HepG2 (cell line): ENCODE measurements at regions not wholly inside any gene's neighbourhood (a gene's known extent, or its start where the extent isn't known, plus 50 kb on each side); places are given as distances from the start of the nearest gene placed in this dataset.

ENCODE experiments used
- ATAC-seq: fragments of 200-7000 bp; cut with Tn5 transposase; 3 replicates; pipeline ENCODE4 v1.9.1; 2020; ENCODE audit warnings: mild to moderate bottlenecking, moderate library complexity
- BruUV-seq: library from RNA; stranded (reverse); fragments of 400-500 nt; replicated peaks from 2 replicates; lab custom pipeline; 2021; lab: Mats Ljungman, UMichigan
- CTCF ChIA-PET: fragments of 300-600 bp; formaldehyde crosslinking; extraction: SDS; loops from one replicate; lab custom pipeline; 2021; ENCODE audit warnings: low total read pairs, inconsistent platforms, low intra/inter-chr PET ratio; lab: Yijun Ruan, JAX
- POLR2A ChIA-PET: fragments of 350-600 bp; sonication (Branson Sonifier 250); formaldehyde crosslinking; loops from one replicate; lab custom pipeline; 2020; ENCODE audit warnings: antibody characterized with exemption, inconsistent platforms; lab: Yijun Ruan, JAX
- DNase-seq: peaks from one replicate; pipeline ENCODE4 v3.0.0-alpha.2; 2015; ENCODE audit warnings: low spot score
- FAIRE-seq: peaks from 3 replicates; lab custom pipeline; 2011; peaks lifted over from hg19 to GRCh38; lab: Jason Lieb, UNC
- H2AFZ ChIP-seq: one replicate; pipeline ENCODE4 v1.6.1; 2011; ENCODE audit warnings: low read length, inconsistent platforms
- H3K27ac ChIP-seq: fragments of 300-600 bp; 3 replicates; pipeline ENCODE4 v1.8.0; 2011; ENCODE audit warnings: mixed run types, mild to moderate bottlenecking, mixed read lengths, low read length, inconsistent platforms; ENCODE audit not compliant: insufficient read depth; ENCODE audit errors: extremely low read length
- H3K27me3 ChIP-seq, 2 experiments: fragments of 200-600 bp in 1 of 2; 2 replicates in 1 of 2; 3 replicates in 1 of 2; pipeline versions ENCODE4 v1.6.0 to v1.8.0; 2011; ENCODE audit warnings: low read length in 2 of 2, mild to moderate bottlenecking in 2 of 2, moderate library complexity in 2 of 2, inconsistent platforms in 1 of 2; ENCODE audit not compliant: insufficient read depth in 2 of 2, control insufficient read depth in 1 of 2
- H3K36me3 ChIP-seq, 2 experiments: fragments of 200-600 bp in 1 of 2; replicated peaks in 1 of 2; 2 replicates in 1 of 2; 3 replicates in 1 of 2; pipeline versions ENCODE4 v1.5.1 to v1.8.0; 2011; ENCODE audit warnings: low read length in 2 of 2, inconsistent platforms in 1 of 2; ENCODE audit not compliant: insufficient read depth in 2 of 2, control insufficient read depth in 1 of 2
- H3K4me1 ChIP-seq: 2 replicates; pipeline ENCODE4 v1.5.1; 2012; ENCODE audit warnings: low read length, inconsistent platforms; ENCODE audit not compliant: insufficient read depth
- H3K4me2 ChIP-seq: 2 replicates; pipeline ENCODE4 v1.6.0; 2011; ENCODE audit warnings: low read depth, low read length, inconsistent platforms
- H3K4me3 ChIP-seq, 3 experiments: fragments of 200-600 bp in 1 of 3; sonication (generic), shearing (Covaris generic) in 1 of 3; replicated peaks in 1 of 3; 2 replicates each; pipeline ENCODE4 v1.5.1; 2011 to 2016; ENCODE audit warnings: low read length in 3 of 3, inconsistent platforms in 2 of 3, low read depth in 2 of 3, mild to moderate bottlenecking in 2 of 3, control low read depth in 1 of 3, mixed read lengths in 1 of 3; ENCODE audit not compliant: insufficient read depth in 1 of 3
- H3K79me2 ChIP-seq: one replicate; pipeline ENCODE4 v1.6.1; 2011; ENCODE audit warnings: low read length, inconsistent platforms; ENCODE audit not compliant: insufficient read depth
- H3K9ac ChIP-seq: 2 replicates; pipeline ENCODE4 v1.6.0; 2011; ENCODE audit warnings: mild to moderate bottlenecking, low read depth, low read length, inconsistent platforms; ENCODE audit not compliant: insufficient read depth
- H3K9me3 ChIP-seq: 2 replicates; pipeline ENCODE4 v1.5.1; 2012; ENCODE audit warnings: mild to moderate bottlenecking, low read length
- H4K20me1 ChIP-seq: 2 replicates; pipeline ENCODE4 v1.6.0; 2011; ENCODE audit warnings: inconsistent platforms, mild to moderate bottlenecking, low read length, moderate library complexity; ENCODE audit not compliant: insufficient read depth
- CAMTA2 ChIP-seq: sonication (generic); formaldehyde crosslinking; IDR thresholded peaks from 2 replicates; pipeline ENCODE4 v1.4.0; 2020; ENCODE audit warnings: mild to moderate bottlenecking, missing genetic modification reagents, borderline replicate concordance
- CBX1 ChIP-seq: IDR thresholded peaks from one replicate; pipeline ENCODE4 v1.6.1; 2016; ENCODE audit warnings: antibody characterized with exemption, low read depth
- GFI1 ChIP-seq: sonication (generic); formaldehyde crosslinking; IDR thresholded peaks from 2 replicates; pipeline ENCODE4 v1.5.0; 2020; ENCODE audit warnings: missing genetic modification reagents, mild to moderate bottlenecking, borderline replicate concordance
- HDAC2 ChIP-seq: sonication (generic); formaldehyde crosslinking; IDR thresholded peaks from 2 replicates; pipeline ENCODE4 v1.4.0; 2020; ENCODE audit warnings: missing genetic modification reagents
- IKZF4 ChIP-seq: sonication (generic); formaldehyde crosslinking; IDR thresholded peaks from 2 replicates; pipeline ENCODE4 v1.5.1; 2020; ENCODE audit warnings: borderline replicate concordance, mild to moderate bottlenecking, low read depth, missing genetic modification reagents; ENCODE audit errors: not compliant biosample characterization
- KDM4B ChIP-seq: sonication (generic); formaldehyde crosslinking; IDR thresholded peaks from 2 replicates; pipeline ENCODE4 v1.4.0; 2020; ENCODE audit warnings: missing genetic modification reagents
- NCOA5 ChIP-seq: sonication (generic); formaldehyde crosslinking; IDR thresholded peaks from 2 replicates; pipeline ENCODE4 v1.4.0; 2020; ENCODE audit warnings: missing genetic modification reagents
- PHF20 ChIP-seq: sonication (generic); formaldehyde crosslinking; IDR thresholded peaks from 2 replicates; pipeline ENCODE4 v1.5.0; 2020; ENCODE audit warnings: mild to moderate bottlenecking, missing genetic modification reagents
- PRPF4 ChIP-seq: fragments of 200-400 bp; formaldehyde crosslinking; IDR thresholded peaks from 2 replicates; pipeline ENCODE4 v1.6.1; 2016; ENCODE audit warnings: low read length, low read depth; ENCODE audit not compliant: poor library complexity, severe bottlenecking
- RARA ChIP-seq: IDR thresholded peaks from 2 replicates; pipeline ENCODE4 v1.6.1; 2016; ENCODE audit warnings: missing genetic modification reagents, missing compliant biosample characterization
- TARDBP ChIP-seq: sonication (generic); formaldehyde crosslinking; IDR thresholded peaks from 2 replicates; pipeline ENCODE4 v1.8.0; 2022; ENCODE audit warnings: mild to moderate bottlenecking, missing genetic modification reagents
- TBP ChIP-seq: sonication (generic); formaldehyde crosslinking; IDR thresholded peaks from 2 replicates; pipeline ENCODE4 v1.5.0; 2020; ENCODE audit warnings: missing genetic modification reagents
- YEATS4 ChIP-seq: sonication (generic); formaldehyde crosslinking; IDR thresholded peaks from 2 replicates; pipeline ENCODE4 v1.4.0; 2020; ENCODE audit warnings: missing genetic modification reagents, borderline replicate concordance
- ZNF292 ChIP-seq: sonication (generic); formaldehyde crosslinking; IDR thresholded peaks from 2 replicates; pipeline ENCODE4 v1.8.1; 2022; ENCODE audit warnings: mild to moderate bottlenecking, low read depth, missing genetic modification reagents, borderline replicate concordance
- ZNF30 ChIP-seq: sonication (generic); formaldehyde crosslinking; IDR thresholded peaks from 2 replicates; pipeline ENCODE4 v1.5.0; 2020; ENCODE audit warnings: mild to moderate bottlenecking, missing genetic modification reagents
- ZNF484 ChIP-seq: sonication (generic); formaldehyde crosslinking; IDR thresholded peaks from 2 replicates; pipeline ENCODE4 v1.5.1; 2020; ENCODE audit warnings: mild to moderate bottlenecking, low read depth, missing genetic modification reagents, borderline replicate concordance
- WGBS: methylation state at CpG from one replicate; pipeline ENCODE4 v1.1.6; 2017; ENCODE audit warnings: low lambda C conversion rate; 5-methylcytosine and 5-hydroxymethylcytosine counted together
- in situ Hi-C: cut with HindIII; loops from 2 replicates; pipeline ENCODE4 v1.10.0; 2017; ENCODE audit warnings: low pct_unique_long_range_greater_than_20kb; ENCODE audit not compliant: extremely low pct_ligation_motif_present
- intact Hi-C: fragments of 100-400 bp; cut with micrococcal nuclease; formaldehyde crosslinking; loops from one replicate; pipeline ENCODE4 v1.10.0; 2022; ENCODE audit not compliant: unreplicated experiment
- TF ChIP-seq, protein P1 (sequence below): sonication (generic); formaldehyde crosslinking; conservative IDR thresholded peaks from 2 replicates; pipeline ENCODE4 v1.8.1; 2023; ENCODE audit warnings: missing genetic modification reagents
- TF ChIP-seq, protein P2 (sequence below): sonication (generic); formaldehyde crosslinking; IDR thresholded peaks from 2 replicates; pipeline ENCODE4 v1.4.0; 2020; ENCODE audit warnings: missing genetic modification reagents
- TF ChIP-seq, protein P3 (sequence below): fragments of 450-650 bp; IDR thresholded peaks from 2 replicates; pipeline ENCODE4 v1.6.1; 2016

DNA sequence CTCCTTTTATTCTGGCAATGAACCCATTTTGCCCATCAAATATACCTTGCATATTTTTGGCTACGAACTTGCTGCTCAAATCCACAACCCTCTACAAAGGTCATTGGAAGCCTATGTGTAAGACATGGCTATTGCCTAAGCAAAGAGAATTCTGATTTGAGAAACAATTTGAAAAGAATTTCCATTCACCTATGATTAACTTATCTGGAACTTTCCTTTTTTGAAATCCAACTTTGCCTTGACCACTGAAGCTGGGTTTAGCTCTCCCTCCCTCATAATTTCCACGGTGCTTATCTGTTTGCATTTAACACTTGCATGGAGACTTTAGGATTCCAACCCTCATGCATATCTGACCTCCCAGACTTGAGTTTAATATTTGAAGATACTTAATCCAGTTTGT, 1514.7 kb upstream of the SLC10A2 start:
- in situ Hi-C loops, result no loop called here
- 2% methylated on average over 2 of the region's 2 CpGs for WGBS
- Histone ChIP-seq H4K20me1 (no peaks in the 10 kb centered on the region), H3K79me2 (no peaks in the 10 kb centered on the region), H3K4me3 (no peak overlapping the region), H3K36me3 (no peaks in the 10 kb centered on the region), H3K9ac (no peak overlapping the region), H3K4me2 (no peak overlapping the region)
- no peak for FAIRE-seq
- DNase-seq, result no peak
- ATAC-seq, result no peak
- CTCF ChIA-PET, result no interaction called here
- no TSS peak for BruUV-seq
- TF ChIP-seq TARDBP (CRISPR knock-in tag), result no peak
- TF ChIP-seq NCOA5 (CRISPR knock-in tag), result no peak
- TF ChIP-seq ZNF292 (CRISPR knock-in tag), result no peak
- no peak for TF ChIP-seq RARA (CRISPR knock-in tag)
- TF ChIP-seq GFI1, result no peak
- no peak for TF ChIP-seq ZNF30 (CRISPR knock-in tag)
- TF ChIP-seq ZNF484 (CRISPR knock-in tag), result no peak
- no peak for TF ChIP-seq TBP (CRISPR knock-in tag)
- no peak for TF ChIP-seq CBX1
- TF ChIP-seq, protein P1, sequence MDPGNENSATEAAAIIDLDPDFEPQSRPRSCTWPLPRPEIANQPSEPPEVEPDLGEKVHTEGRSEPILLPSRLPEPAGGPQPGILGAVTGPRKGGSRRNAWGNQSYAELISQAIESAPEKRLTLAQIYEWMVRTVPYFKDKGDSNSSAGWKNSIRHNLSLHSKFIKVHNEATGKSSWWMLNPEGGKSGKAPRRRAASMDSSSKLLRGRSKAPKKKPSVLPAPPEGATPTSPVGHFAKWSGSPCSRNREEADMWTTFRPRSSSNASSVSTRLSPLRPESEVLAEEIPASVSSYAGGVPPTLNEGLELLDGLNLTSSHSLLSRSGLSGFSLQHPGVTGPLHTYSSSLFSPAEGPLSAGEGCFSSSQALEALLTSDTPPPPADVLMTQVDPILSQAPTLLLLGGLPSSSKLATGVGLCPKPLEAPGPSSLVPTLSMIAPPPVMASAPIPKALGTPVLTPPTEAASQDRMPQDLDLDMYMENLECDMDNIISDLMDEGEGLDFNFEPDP (CRISPR knock-in tag), result no peak
- no peak for TF ChIP-seq CAMTA2
- no peak for TF ChIP-seq HDAC2 (CRISPR knock-in tag)
- no peak for TF ChIP-seq IKZF4
- TF ChIP-seq PHF20 (CRISPR knock-in tag), result no peak
- TF ChIP-seq KDM4B (CRISPR knock-in tag), result no peak
- TF ChIP-seq, protein P2, sequence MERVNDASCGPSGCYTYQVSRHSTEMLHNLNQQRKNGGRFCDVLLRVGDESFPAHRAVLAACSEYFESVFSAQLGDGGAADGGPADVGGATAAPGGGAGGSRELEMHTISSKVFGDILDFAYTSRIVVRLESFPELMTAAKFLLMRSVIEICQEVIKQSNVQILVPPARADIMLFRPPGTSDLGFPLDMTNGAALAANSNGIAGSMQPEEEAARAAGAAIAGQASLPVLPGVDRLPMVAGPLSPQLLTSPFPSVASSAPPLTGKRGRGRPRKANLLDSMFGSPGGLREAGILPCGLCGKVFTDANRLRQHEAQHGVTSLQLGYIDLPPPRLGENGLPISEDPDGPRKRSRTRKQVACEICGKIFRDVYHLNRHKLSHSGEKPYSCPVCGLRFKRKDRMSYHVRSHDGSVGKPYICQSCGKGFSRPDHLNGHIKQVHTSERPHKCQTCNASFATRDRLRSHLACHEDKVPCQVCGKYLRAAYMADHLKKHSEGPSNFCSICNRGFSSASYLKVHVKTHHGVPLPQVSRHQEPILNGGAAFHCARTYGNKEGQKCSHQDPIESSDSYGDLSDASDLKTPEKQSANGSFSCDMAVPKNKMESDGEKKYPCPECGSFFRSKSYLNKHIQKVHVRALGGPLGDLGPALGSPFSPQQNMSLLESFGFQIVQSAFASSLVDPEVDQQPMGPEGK (CRISPR knock-in tag), result no peak
- TF ChIP-seq YEATS4 (CRISPR knock-in tag), result no peak
- TF ChIP-seq, protein P3, sequence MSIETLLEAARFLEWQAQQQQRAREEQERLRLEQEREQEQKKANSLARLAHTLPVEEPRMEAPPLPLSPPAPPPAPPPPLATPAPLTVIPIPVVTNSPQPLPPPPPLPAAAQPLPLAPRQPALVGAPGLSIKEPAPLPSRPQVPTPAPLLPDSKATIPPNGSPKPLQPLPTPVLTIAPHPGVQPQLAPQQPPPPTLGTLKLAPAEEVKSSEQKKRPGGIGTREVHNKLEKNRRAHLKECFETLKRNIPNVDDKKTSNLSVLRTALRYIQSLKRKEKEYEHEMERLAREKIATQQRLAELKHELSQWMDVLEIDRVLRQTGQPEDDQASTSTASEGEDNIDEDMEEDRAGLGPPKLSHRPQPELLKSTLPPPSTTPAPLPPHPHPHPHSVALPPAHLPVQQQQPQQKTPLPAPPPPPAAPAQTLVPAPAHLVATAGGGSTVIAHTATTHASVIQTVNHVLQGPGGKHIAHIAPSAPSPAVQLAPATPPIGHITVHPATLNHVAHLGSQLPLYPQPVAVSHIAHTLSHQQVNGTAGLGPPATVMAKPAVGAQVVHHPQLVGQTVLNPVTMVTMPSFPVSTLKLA, result no peak
- no peak for TF ChIP-seq PRPF4
- TF ChIP-seq, all 625 proteins: peak for 0
- POLR2A ChIA-PET, result no interaction called here
- Histone ChIP-seq H3K27me3 (no peaks in the 10 kb centered on the region), H3K27ac (no peak overlapping the region), H2AFZ (no peak overlapping the region), H3K9me3 (peaks cover 34% of the 10 kb centered on the region), H3K4me1 (no peaks in the 10 kb centered on the region)
- intact Hi-C loops, result loop anchor here (5.0 kb wide), 1 partner anchor 1406 kb away; no protein-coding TSS in a partner anchor
